Body of pancreas (tissue), 4 donors: ENCODE measurements at regions not wholly inside any gene's neighbourhood (a gene's known extent, or its start where the extent isn't known, plus 50 kb on each side); places are given as distances from the start of the nearest gene placed in this dataset.

Experiments
- CTCF ChIP-seq, 7 experiments: fragments of 450-650 bp in 4 of 7; fragments of 200-600 bp in 3 of 7; sonication (generic) in 3 of 7; IDR thresholded peaks; one replicate each; pipeline ENCODE4 v1.5.1; 2016 to 2019; ENCODE audit warnings: antibody characterized with exemption in 7 of 7
- POLR2A ChIP-seq, 3 donors: fragments of 450-650 bp; IDR thresholded peaks; one replicate each; pipeline ENCODE4 v1.6.1; 2016; ENCODE audit warnings: antibody characterized with exemption in 3 of 3, mild to moderate bottlenecking in 2 of 3

GRCh38 chr4:14856934-14857235 is 145.4 kb upstream of the CPEB2 start:
- TF ChIP-seq POLR2A (IDR thresholded peaks at IDR 0.05) (no peak), CTCF (IDR thresholded peaks at IDR 0.05) (no peak)
